GM04504 (cell line): ENCODE measurements at regions not wholly inside any gene's neighbourhood (a gene's known extent, or its start where the extent isn't known, plus 50 kb on each side); places are given as distances from the start of the nearest gene placed in this dataset.
"Not testable (repeated sequence)": the region's sequence is repeated elsewhere in the genome, so short reads cannot be mapped to it uniquely, and the experiment has no call there.

ENCODE experiments used
- DNase-seq: peaks from one replicate; pipeline ENCODE4 v3.0.0-alpha.2; 2012; ENCODE audit warnings: low read depth

DNA sequence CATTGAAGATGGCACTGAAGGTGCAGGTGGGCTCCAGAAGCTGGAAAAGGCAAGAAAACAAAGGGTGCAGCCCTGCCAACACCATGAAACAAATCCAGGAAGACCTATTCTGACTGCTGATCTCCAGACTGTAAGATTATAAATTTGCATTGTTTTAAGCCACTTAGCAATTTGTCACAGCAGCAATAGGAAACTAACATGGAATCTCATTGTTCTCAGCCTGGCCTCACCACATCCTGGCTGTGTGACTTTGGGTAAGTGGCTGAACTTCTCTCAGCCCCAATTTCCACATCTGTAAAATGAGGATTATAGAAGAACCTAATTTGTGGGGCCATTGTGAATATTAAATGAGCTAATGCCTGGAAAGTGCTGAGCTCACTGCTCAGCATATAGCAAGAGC, 160.4 kb upstream of the MAFB start:
- DNase-seq = no peak

GRCh38 chr20:40851051-40851450, 162.0 kb upstream of the MAFB start:
- DNase-seq = no peak

DNA sequence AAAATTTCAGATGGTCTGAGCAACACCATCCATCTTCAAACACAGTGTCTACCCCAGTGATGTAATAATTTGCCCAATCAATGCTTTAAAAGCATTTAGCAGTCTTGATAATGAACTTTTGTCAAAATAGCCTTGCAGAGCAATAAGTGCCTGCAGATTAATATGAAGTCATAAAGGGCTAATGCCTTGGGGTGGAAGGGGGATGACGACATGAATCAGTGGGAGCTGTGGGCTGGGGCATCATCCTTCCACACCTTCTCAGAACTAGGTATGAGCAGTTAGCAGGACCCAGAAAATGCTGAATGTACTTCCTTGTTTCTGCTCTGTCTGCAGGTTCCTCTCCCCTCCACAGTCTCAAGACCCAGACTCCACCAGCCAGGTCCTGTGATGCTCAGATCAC, 166.2 kb upstream of the MAFB start:
- DNase-seq = no peak

- no peak for DNase-seq
These were observed 167.6 kb upstream of the MAFB start for GRCh38 chr20:40856653-40857052.

- peak; percentile 18 for DNase-seq
These were observed 168.1 kb upstream of the TOP1 start for GRCh38 chr20:40860487-40860902.

DNA sequence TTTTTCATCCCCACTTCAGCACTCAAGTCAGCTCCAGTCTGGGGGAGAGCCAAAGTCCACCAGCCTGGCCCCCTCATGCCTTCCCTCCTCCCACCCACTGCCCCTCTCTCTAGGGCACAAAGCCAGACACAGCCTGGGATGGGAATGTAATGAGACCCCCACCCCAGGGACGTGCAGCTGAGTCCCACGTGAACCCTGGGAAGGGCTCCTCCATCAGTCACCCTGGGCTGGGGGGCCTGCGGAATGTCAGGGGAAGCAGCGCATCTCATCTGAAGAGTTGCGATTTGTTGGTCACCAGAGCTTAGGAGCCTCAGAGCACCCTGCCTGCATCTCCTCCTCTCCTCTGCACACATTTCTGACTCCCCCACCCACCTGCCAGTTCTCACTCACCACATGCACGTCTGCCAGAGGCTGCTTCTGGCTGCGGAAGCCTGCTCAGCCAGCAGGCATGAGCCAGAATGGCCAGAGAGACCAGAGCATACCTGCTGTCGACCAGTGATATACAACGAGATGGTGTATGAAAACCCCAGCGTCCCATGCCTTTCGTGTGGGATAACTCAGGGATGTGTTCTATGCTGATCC, 167.1 kb upstream of the TOP1 start:
- no peak for DNase-seq

GRCh38 chr20:40863355-40863919, 165.2 kb upstream of the TOP1 start:
- no peak for DNase-seq

DNA sequence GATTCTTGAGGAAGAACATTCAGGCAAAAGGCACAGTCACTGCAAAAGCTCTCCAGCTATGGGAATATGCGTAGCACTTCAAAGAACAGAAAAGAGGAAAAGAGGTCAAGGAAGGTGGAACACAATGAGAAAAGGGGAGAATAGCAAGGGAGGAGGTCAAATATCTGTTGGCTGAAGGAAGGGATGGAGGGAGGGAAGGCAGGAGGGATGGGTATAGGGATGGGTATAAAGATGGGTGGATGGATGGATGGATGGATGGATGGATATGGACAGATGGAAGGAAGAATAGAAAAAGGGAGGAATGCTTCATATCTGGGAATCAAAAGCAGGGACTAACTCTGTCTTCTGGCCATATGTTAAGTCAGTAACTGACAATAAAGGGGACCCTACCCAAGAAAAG, 164.2 kb upstream of the TOP1 start:
- DNase-seq = no peak

- DNase-seq = no peak
These were observed 163.5 kb upstream of the TOP1 start for GRCh38 chr20:40865095-40865494.

GRCh38 chr20:40866056-40866455, 162.6 kb upstream of the TOP1 start:
- no peak for DNase-seq

- DNase-seq = peak; percentile 16
These were observed 159.9 kb upstream of the TOP1 start for GRCh38 chr20:40868551-40869217.

GRCh38 chr20:40869218-40870147, 159.1 kb upstream of the TOP1 start:
- no peak for DNase-seq

DNA sequence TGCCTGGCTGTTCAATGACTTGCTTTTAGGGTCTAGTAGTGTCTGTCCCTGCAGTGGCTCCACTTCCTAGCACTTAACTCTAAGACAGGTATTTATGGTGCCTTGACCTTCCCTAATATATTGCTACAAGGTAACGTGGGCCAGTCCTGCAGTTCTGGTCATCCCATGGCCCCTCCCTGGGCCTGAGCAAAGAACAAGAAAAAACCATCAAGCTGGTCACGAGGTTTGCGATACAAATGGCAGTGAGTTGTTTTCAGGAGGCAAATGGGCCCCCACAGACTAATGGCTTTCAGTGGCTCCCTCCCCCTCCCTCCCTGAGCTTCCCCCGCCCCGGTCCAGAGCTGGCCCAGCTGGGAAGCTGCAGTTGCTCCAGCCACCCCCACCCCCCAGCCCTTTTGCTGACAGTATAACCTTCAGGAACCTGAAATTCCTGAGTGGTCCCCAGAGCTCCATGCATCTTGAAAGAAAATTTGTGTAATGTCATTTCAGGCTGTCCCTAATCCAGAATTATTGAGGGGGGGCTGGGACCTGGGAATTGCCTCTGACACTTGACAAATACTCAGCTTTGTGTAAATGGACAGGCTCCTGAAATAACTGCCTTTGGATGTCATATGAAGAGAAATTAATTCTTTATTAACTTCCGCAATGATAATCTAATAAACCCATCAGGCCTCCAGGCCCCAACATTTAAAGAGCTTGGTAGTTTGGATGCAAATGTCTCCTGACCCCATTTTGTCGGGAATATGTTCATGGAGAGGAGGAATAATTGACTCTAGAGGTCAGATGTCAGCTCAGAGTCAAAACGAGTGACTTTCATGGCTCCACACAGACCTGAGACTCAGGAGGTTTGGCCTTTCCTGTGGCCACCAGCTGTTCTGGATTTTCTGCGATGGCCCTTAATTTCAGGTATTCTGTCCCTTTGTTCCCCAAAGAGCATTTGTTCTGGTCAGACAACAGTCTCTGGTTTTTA, 153.2 kb upstream of the TOP1 start:
- no peak for DNase-seq

- DNase-seq = not testable (repeated sequence)
These were observed 150.5 kb upstream of the TOP1 start for GRCh38 chr20:40878099-40878498.

- DNase-seq = no peak
These were observed 148.4 kb upstream of the TOP1 start for GRCh38 chr20:40880063-40880728.

- DNase-seq = no peak
These were observed 147.9 kb upstream of the TOP1 start for GRCh38 chr20:40880729-40881109.

GRCh38 chr20:40882152-40882551, 146.5 kb upstream of the TOP1 start:
- no peak for DNase-seq

DNA sequence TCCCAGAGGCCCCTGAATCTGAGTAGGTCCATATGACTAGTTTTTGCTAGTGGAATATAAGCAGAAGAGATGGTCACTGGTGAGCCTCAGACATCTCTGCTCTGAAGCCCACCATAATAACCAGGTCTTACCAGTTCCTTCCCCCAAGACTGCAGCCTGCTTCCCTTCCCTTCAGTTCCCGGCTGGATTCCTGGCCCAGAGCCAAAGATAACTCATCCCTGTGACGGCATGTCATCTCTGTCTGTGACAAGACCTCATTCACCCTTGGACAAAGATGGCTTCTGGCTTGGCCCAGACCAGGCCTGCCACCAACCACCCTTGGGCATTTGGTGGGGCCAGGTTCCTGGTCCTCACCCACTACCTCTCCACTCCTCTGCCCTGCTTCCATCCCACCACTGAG, 145.5 kb upstream of the TOP1 start:
- no peak for DNase-seq

DNA sequence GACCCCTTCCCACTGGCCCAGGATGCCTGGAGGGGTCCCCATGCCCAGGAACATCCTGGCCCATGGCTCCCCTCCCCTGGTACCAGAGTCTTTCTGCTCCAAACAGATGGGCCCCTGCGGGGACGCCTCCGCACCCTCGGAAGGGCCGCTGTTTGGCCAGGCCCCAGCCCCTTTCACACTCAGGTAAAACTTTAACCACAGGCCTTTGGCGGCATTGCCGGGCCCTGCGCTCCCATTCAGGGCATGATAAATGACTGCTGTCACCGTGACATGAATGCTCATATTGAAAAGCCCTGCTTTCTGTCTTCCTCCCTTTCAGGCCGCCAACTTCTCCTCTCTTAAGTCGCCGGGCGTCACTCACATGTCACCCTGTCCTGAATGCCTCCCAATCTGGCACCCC, 141.5 kb upstream of the TOP1 start:
- DNase-seq = no peak

DNA sequence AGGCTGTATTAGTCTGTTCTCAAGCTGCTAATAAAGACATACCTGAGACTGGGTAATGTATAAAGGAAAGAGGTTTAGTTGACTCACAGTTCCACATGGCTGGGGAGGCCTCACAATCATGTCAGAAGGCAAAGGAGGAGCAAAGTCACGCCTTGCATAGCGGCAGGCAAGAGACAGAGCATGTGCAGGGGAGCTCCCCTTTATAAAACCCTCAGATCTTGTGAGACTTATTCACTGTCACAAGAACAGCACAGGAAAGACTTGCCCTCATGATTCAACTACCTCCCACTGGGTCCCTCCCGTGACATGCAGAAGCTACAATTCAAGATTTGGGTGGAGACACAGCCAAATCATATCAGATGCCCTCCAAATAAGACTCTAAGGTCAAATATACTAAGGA, 139.4 kb upstream of the TOP1 start:
- DNase-seq = not testable (repeated sequence)

GRCh38 chr20:40890181-40890580, 138.4 kb upstream of the TOP1 start:
- DNase-seq = no peak
